ENCODE measurements at regions not wholly inside any gene's neighbourhood (a gene's known extent, or its start where the extent isn't known, plus 50 kb on each side); places are given as distances from the start of the nearest gene placed in this dataset.
"Not testable (repeated sequence)": the region's sequence is repeated elsewhere in the genome, so short reads cannot be mapped to it uniquely, and the experiment has no call there.

- intact Hi-C loops (cut with micrococcal nuclease): no loop called here
Measured at GRCh38 chr12:67759829-67760228, 111.3 kb downstream of the DYRK2 start.

- intact Hi-C loops (cut with micrococcal nuclease): no loop called here
Measured at GRCh38 chr12:67760586-67761275, 112.2 kb downstream of the DYRK2 start.

GRCh38 chr12:67761566-67761965 is 113.0 kb downstream of the DYRK2 start:
- intact Hi-C loops (cut with micrococcal nuclease): no loop called here

GRCh38 chr12:67764055-67764454 is 115.5 kb downstream of the DYRK2 start:
- intact Hi-C loops (cut with micrococcal nuclease): no loop called here

- intact Hi-C loops (cut with micrococcal nuclease): no loop called here
Measured at GRCh38 chr12:67764946-67765619, 116.5 kb downstream of the DYRK2 start.

GRCh38 chr12:67765776-67766766 is 117.5 kb downstream of the DYRK2 start:
- intact Hi-C loops (cut with micrococcal nuclease): no loop called here

GRCh38 chr12:67772267-67773169 is 124.0 kb downstream of the DYRK2 start:
- intact Hi-C loops (cut with micrococcal nuclease): no loop called here

GRCh38 chr12:67773896-67774295 is 125.4 kb downstream of the DYRK2 start:
- intact Hi-C loops (cut with micrococcal nuclease): no loop called here

- intact Hi-C loops (cut with micrococcal nuclease): no loop called here
Measured at GRCh38 chr12:67774983-67775587, 126.5 kb downstream of the DYRK2 start.

- intact Hi-C loops (cut with micrococcal nuclease): no loop called here
Measured at GRCh38 chr12:67780580-67781084, 132.1 kb downstream of the DYRK2 start.

GRCh38 chr12:67782573-67782972 is 134.0 kb downstream of the DYRK2 start:
- intact Hi-C loops (cut with micrococcal nuclease): no loop called here

- intact Hi-C loops (cut with micrococcal nuclease): no loop called here
Measured at GRCh38 chr12:67783393-67783792, 134.8 kb downstream of the DYRK2 start.

GRCh38 chr12:67784831-67785230 is 136.3 kb downstream of the DYRK2 start:
- intact Hi-C loops (cut with micrococcal nuclease): no loop called here

- intact Hi-C loops (cut with micrococcal nuclease): no loop called here
Measured at GRCh38 chr12:67786086-67786485, 137.5 kb downstream of the DYRK2 start.

- intact Hi-C loops (cut with micrococcal nuclease): no loop called here
Measured at GRCh38 chr12:67788118-67788517, 139.6 kb downstream of the DYRK2 start.

GRCh38 chr12:67789266-67789665 is 140.7 kb downstream of the DYRK2 start:
- intact Hi-C loops (cut with micrococcal nuclease): no loop called here

GRCh38 chr12:67790660-67791059 is 142.1 kb downstream of the DYRK2 start:
- intact Hi-C loops (cut with micrococcal nuclease): no loop called here

GRCh38 chr12:67791362-67791761 is 142.8 kb downstream of the DYRK2 start:
- intact Hi-C loops (cut with micrococcal nuclease): not testable (repeated sequence)

GRCh38 chr12:67792185-67792584 is 143.6 kb downstream of the DYRK2 start:
- intact Hi-C loops (cut with micrococcal nuclease): no loop called here

- intact Hi-C loops (cut with micrococcal nuclease): no loop called here
Measured at GRCh38 chr12:67794161-67794560, 145.6 kb downstream of the DYRK2 start.

All from T-helper 1 cell treated with Interleukin-12 subunit alpha and Interleukin-12 subunit beta and Interleukin-4 antibody, amounts not matched to agents 30 ng/mL and 1 ng/mL, for 36 hours (primary cell).